AG09319 (cell line): ENCODE measurements at regions not wholly inside any gene's neighbourhood (a gene's known extent, or its start where the extent isn't known, plus 50 kb on each side); places are given as distances from the start of the nearest gene placed in this dataset.
"Not testable (repeated sequence)": the region's sequence is repeated elsewhere in the genome, so short reads cannot be mapped to it uniquely, and the experiment has no call there.

ENCODE experiments used
- DNase-seq: peaks from one replicate; pipeline ENCODE4 v3.0.0-alpha.2; 2010; ENCODE audit warnings: low read depth; ENCODE audit errors: extremely low read depth
- CTCF ChIP-seq: IDR thresholded peaks from 2 replicates; pipeline ENCODE4 v1.5.1; 2011; ENCODE audit warnings: low read depth, mild to moderate bottlenecking, inconsistent platforms, low read length, moderate library complexity

DNA sequence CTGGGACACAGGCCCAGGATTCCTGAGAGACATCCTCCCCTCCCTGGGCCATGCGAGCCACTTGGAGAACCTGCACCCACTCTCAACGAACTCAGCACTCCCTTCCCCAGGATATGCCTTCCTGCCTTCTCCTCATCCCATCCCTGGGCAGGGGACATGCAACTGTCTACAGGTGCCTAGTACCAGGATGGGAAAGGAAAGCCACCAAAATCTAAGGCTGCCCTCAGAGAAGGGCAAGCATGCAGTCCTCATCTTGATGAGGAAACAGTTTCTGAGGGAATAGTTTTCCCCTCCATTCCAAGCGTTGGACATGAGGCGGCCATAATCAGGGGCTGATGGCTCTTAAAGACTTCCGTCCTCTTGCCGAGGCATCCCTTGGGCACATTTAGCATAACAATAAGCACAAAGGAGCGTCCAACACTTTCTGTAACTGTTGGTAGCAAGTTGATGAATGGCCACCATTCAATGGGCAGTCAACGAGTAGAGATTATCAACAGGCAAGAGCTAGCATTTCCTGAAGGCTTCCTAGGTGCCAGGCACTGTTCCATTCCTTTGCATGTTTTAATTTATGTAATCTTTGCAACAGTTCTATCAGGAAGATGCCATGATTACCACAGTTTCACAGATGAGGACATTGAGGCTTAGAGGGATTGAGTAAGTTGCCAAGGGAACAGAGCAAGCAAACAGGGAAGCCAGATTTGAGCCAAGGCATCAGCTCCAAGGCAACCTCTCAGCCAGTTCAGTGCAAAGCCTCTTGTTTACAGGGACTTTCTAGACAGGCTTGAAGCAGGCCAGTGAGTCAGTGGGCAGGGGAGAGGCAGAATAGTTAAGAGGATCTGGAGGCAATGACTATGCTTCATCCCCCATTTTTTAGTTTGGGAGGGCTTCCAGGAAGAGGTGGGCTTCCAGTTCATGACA, 105.1 kb downstream of the SINHCAF start:
- DNase-seq: no peak
- TF ChIP-seq CTCF: no peak

DNA sequence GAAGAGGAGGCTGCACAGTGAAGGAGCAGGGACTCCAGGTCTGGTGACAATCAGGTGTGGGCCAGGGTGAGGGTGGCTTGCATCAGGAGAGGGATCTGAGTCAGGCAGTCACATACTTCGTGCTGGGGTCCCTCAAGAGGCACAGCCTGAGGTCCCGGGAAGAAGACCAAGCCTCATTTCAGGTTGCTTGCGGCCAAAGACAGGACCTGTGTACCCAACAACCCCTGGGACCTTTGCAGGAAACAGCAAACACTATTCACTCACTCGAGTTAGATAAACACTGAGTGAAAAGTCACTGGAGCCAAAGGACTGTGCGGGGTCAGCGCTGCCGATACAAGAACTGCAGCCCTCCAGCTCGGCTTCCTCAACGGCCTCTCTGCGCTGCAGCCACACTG, 104.4 kb downstream of the SINHCAF start:
- no peak for DNase-seq
- no peak for TF ChIP-seq CTCF

- no peak for TF ChIP-seq CTCF
- no peak for DNase-seq
These were observed 103.2 kb downstream of the SINHCAF start for GRCh38 chr12:31222620-31223222.

DNA sequence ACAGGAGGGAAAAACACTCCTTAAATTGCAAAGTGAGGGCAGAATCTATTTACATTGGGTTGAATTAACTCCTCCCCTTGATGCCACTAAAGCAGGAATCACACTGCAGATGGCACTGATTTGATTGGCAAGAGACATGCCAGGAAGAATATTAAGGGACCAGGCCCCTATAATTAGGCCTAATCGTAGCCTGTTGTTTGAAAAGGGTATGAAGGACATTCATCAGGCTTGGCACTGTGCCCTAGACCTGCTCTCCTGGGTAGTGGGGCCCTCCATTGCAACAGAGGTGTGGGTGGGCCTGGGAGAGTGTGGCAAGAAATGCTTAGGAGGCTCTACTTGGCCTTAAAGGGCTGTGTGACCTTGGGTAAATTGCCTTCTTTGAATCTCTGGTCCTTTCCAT, 102.3 kb downstream of the SINHCAF start:
- not testable (repeated sequence) for DNase-seq

DNA sequence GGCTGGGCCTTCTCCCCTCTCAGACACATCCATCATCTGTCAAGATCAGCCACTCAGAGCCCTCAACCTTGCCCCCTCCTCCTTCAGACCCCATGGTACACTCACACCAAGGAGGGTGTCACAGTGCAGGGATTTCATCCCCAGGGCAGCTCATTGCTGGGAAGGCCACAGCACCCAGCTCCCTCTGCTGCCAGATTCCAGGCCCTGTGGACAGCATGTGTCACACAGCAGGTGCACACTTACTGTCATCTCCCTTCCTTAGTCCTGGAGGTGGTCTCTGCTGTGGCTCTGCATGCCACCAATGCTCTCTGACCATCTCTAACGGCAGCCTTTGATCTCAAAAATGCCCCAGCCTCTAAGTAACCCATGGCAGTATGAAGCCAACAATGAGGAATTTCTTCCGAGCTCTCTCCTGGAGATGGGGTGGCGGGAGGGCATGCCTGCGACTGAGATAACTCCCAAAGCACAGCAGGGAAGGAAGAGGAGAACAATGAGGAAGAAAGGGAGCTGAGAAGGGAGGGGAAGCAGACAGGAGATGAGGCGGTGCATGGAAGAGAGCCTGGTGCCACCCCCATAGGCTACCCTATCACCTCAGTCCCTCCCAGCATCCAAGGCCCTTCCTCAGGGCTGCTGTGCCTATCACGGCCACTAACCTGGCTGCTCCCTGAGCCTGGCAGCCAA, 101.0 kb downstream of the SINHCAF start:
- no peak for TF ChIP-seq CTCF
- no peak for DNase-seq

DNA sequence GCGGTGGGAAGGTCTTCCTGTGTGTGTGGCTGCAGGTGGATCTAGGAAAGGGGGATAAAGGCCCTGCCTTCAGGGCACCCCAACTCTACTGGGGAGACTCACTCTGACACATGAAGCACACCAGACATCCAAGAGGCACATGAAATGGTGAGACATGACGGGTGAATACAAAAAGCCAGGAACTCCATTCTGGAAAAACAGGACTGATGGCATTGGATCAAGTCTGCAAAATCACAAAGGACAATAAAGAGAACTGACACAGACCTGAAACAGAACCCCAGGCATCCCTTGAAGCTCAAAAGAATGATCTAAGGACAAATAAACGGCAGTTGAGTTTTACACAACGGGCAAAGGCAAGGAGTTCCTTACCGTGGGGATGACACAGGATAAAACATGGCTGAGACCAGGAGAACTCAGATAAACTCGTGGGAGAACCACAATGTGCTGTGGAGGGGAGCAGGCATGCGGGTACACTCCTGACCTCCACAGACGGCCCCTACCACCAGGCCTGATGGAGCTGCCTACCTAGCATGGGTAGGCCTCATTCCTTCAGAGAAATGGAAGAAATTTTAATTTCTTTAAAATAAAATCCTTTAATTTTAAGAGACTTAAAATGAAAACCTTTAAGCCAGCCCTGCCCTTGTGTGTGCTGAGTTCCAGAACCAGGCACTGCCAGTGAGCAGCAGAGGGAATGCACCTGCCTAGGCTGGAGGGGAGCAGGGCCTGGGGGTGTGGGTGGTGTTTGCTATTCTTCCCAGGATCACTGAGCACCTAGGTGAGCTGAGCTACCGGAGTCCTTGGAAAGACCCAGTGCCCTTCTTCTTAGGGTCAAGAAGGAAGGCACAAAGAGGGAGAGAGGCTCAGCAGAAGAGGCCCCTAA, 100.1 kb downstream of the SINHCAF start:
- TF ChIP-seq CTCF: no peak
- no peak for DNase-seq

GRCh38 chr12:31226639-31227038, 99.3 kb downstream of the SINHCAF start:
- DNase-seq: no peak
- no peak for TF ChIP-seq CTCF
